Smooth muscle cell (in vitro differentiated cells): ENCODE measurements at regions not wholly inside any gene's neighbourhood (a gene's known extent, or its start where the extent isn't known, plus 50 kb on each side); places are given as distances from the start of the nearest gene placed in this dataset.

Experiments used
- DNase-seq: peaks from one replicate; lab custom pipeline; 2025; ENCODE audit not compliant: unreplicated experiment; lab: John Stamatoyannopoulos, UW
- H2AFZ ChIP-seq: fragments of 200-600 bp; sonication (generic); 2 replicates; pipeline ENCODE4 v1.6.0; 2016; ENCODE audit warnings: antibody characterized with exemption, low read depth, mild to moderate bottlenecking
- H3F3A ChIP-seq: fragments of 200-600 bp; sonication (generic); 2 replicates; pipeline ENCODE4 v1.6.0; 2017; ENCODE audit warnings: antibody characterized with exemption, low read depth
- H3K27ac ChIP-seq: fragments of 200-600 bp; sonication (generic); 2 replicates; pipeline ENCODE4 v1.5.1; 2016; ENCODE audit warnings: low read depth, mild to moderate bottlenecking
- H3K27me3 ChIP-seq: fragments of 200-600 bp; sonication (generic); 2 replicates; pipeline ENCODE4 v1.6.1; 2016; ENCODE audit warnings: low read depth, mild to moderate bottlenecking
- H3K36me3 ChIP-seq: fragments of 200-600 bp; sonication (generic); 2 replicates; pipeline ENCODE4 v1.5.1; 2016; ENCODE audit warnings: low read depth
- H3K4me1 ChIP-seq: fragments of 200-600 bp; sonication (generic); 2 replicates; pipeline ENCODE4 v1.5.1; 2016; ENCODE audit warnings: low read depth
- H3K4me2 ChIP-seq: fragments of 200-600 bp; sonication (generic); 2 replicates; pipeline ENCODE4 v1.6.0; 2016; ENCODE audit warnings: mild to moderate bottlenecking
- H3K4me3 ChIP-seq: fragments of 200-600 bp; sonication (generic); 2 replicates; pipeline ENCODE4 v1.5.1; 2016; ENCODE audit warnings: mild to moderate bottlenecking
- H3K79me2 ChIP-seq: fragments of 200-600 bp; sonication (generic); 2 replicates; pipeline ENCODE4 v1.6.0; 2016; ENCODE audit warnings: low read depth, mild to moderate bottlenecking
- H3K9ac ChIP-seq: fragments of 200-600 bp; sonication (generic); 2 replicates; pipeline ENCODE4 v1.6.0; 2016; ENCODE audit warnings: low read depth
- H3K9me3 ChIP-seq: fragments of 200-600 bp; sonication (generic); replicated peaks from 2 replicates; pipeline ENCODE4 v1.5.1; 2016; ENCODE audit warnings: low read depth
- H4K20me1 ChIP-seq: fragments of 200-600 bp; sonication (generic); 2 replicates; pipeline ENCODE4 v1.6.0; 2016; ENCODE audit warnings: low read depth
- WGBS: methylation state at CpG from one replicate; pipeline ENCODE4 v1.1.7; 2016; ENCODE audit warnings: low lambda C conversion rate; 5-methylcytosine and 5-hydroxymethylcytosine counted together
- TF ChIP-seq, protein P1 (sequence below): fragments of 200-600 bp; sonication (generic); IDR thresholded peaks from 2 replicates; pipeline ENCODE4 v1.5.1; 2017; ENCODE audit warnings: borderline replicate concordance, mild to moderate bottlenecking, antibody characterized with exemption; ENCODE audit not compliant: insufficient read depth, poor library complexity, severe bottlenecking

- no peaks in the 10 kb centered on the region for H3K79me2 ChIP-seq
- no peak overlapping the region for H3K9ac ChIP-seq
- peak overlapping the region; percentile 93 for H3K27ac ChIP-seq
- 63% methylated on average over 3 of the region's 3 CpGs for WGBS
- H4K20me1 ChIP-seq = no peaks in the 10 kb centered on the region
- H3F3A ChIP-seq = no peaks in the 10 kb centered on the region
- no peak for DNase-seq
- no peak overlapping the region for H2AFZ ChIP-seq
- TF ChIP-seq, protein P1, sequence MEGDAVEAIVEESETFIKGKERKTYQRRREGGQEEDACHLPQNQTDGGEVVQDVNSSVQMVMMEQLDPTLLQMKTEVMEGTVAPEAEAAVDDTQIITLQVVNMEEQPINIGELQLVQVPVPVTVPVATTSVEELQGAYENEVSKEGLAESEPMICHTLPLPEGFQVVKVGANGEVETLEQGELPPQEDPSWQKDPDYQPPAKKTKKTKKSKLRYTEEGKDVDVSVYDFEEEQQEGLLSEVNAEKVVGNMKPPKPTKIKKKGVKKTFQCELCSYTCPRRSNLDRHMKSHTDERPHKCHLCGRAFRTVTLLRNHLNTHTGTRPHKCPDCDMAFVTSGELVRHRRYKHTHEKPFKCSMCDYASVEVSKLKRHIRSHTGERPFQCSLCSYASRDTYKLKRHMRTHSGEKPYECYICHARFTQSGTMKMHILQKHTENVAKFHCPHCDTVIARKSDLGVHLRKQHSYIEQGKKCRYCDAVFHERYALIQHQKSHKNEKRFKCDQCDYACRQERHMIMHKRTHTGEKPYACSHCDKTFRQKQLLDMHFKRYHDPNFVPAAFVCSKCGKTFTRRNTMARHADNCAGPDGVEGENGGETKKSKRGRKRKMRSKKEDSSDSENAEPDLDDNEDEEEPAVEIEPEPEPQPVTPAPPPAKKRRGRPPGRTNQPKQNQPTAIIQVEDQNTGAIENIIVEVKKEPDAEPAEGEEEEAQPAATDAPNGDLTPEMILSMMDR = no peak
- H3K9me3 ChIP-seq = no peaks in the 10 kb centered on the region
- H3K36me3 ChIP-seq = no peaks in the 10 kb centered on the region
- H3K4me1 ChIP-seq = peaks cover 11% of the 10 kb centered on the region
- no peaks in the 10 kb centered on the region for H3K27me3 ChIP-seq
- H3K4me2 ChIP-seq = no peak overlapping the region
- no peak overlapping the region for H3K4me3 ChIP-seq
These were observed 892.8 kb downstream of the TFAP2A start for GRCh38 chr6:9522101-9522500.

DNA sequence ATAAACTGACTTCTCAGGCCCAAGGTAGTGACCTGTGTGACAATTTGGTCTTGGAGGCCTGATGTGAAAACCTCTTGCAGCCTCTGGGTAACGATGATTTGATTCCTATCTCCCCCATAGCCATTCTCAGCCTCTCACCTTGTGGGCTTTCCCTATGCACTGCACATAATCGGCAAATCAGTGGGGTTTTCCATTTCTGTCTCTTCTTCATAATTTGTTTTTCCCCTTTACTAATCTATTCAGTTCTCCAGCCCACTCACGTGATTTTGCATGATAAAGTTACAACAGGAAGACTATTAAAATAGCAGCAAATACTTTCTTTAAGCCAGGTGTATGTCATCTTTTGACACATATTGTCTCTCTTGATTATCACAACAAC lies 893.7 kb downstream of the TFAP2A start:
- H3K9ac ChIP-seq = no peak overlapping the region
- TF ChIP-seq, protein P1 = no peak
- peak overlapping the region; percentile 93 for H3K27ac ChIP-seq

GRCh38 chr6:9520417-9521151 lies 894.3 kb downstream of the TFAP2A start:
- H2AFZ ChIP-seq = peak overlapping the region; percentile 64
- no peaks in the 10 kb centered on the region for H3K79me2 ChIP-seq
- no peak overlapping the region for H3K4me3 ChIP-seq
- peak overlapping the region; percentile 74 for H3K4me2 ChIP-seq
- TF ChIP-seq, protein P1 = no peak
- H3K9ac ChIP-seq = peak overlapping the region; percentile 25
- H3F3A ChIP-seq = no peaks in the 10 kb centered on the region
- no peaks in the 10 kb centered on the region for H3K9me3 ChIP-seq
- H3K27me3 ChIP-seq = no peaks in the 10 kb centered on the region
- peaks cover 17% of the 10 kb centered on the region for H3K4me1 ChIP-seq
- no peaks in the 10 kb centered on the region for H4K20me1 ChIP-seq
- DNase-seq = no peak
- no peaks in the 10 kb centered on the region for H3K36me3 ChIP-seq
- 54% methylated on average over 8 of the region's 8 CpGs for WGBS
- H3K27ac ChIP-seq = peak overlapping the region; percentile 93

More for the DNA sequence above, 893.7 kb downstream of the TFAP2A start:
- peaks cover 11% of the 10 kb centered on the region for H3K4me1 ChIP-seq
- H3K4me3 ChIP-seq = no peak overlapping the region
- no peaks in the 10 kb centered on the region for H3K36me3 ChIP-seq
- no peaks in the 10 kb centered on the region for H3F3A ChIP-seq
- WGBS = 74% methylated on average over 3 of the region's 3 CpGs
- H3K79me2 ChIP-seq = no peaks in the 10 kb centered on the region
- DNase-seq = no peak
- H3K9me3 ChIP-seq = no peaks in the 10 kb centered on the region
- H3K27me3 ChIP-seq = no peaks in the 10 kb centered on the region
- peak overlapping the region; percentile 53 for H3K4me2 ChIP-seq
- no peak overlapping the region for H2AFZ ChIP-seq
- no peaks in the 10 kb centered on the region for H4K20me1 ChIP-seq

DNA sequence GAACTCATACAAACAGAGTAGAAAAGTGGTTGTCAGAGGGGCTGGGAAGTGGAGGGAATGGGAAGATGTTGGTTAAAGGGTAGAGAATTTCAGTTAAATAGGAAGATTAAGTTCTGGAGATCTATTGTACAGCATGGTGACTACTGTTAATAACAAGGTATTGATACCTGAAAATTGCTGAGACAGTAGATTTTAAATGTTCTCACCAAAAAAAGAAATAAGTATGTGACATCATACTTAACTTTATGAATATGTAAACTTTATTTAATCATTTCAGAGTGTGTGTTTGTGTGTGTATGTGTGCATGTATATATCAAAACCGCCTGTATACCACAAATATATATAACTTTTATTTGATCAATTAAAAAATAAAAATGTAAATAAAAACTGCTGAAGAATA lies 896.4 kb downstream of the TFAP2A start:
- Histone ChIP-seq H3K4me1 (peaks cover 19% of the 10 kb centered on the region), H3K9ac (no peak overlapping the region), H2AFZ (no peak overlapping the region), H3K79me2 (no peaks in the 10 kb centered on the region), H3K36me3 (no peaks in the 10 kb centered on the region), H3K27me3 (no peaks in the 10 kb centered on the region), H3F3A (no peaks in the 10 kb centered on the region), H4K20me1 (no peaks in the 10 kb centered on the region), H3K9me3 (no peaks in the 10 kb centered on the region), H3K4me3 (no peak overlapping the region), H3K27ac (no peak overlapping the region), H3K4me2 (no peak overlapping the region)
- WGBS = 82% methylated on average over 1 of the region's 1 CpG
- DNase-seq = no peak
- TF ChIP-seq, protein P1 = no peak
